NCI-H1092 treated with DMSO at 0.1 percent for 48 hours (cell line): ENCODE measurements at regions not wholly inside any gene's neighbourhood (a gene's known extent, or its start where the extent isn't known, plus 50 kb on each side); places are given as distances from the start of the nearest gene placed in this dataset.
A peak's percentile ranks its signal among the peaks of the same experiment; 100 is the strongest.
"Not testable (repeated sequence)": the region's sequence is repeated elsewhere in the genome, so short reads cannot be mapped to it uniquely, and the experiment has no call there.

Source experiments
- DNase-seq: peaks from one replicate; lab custom pipeline; 2025; lab: John Stamatoyannopoulos, UW

GRCh38 chr10:28391283-28391682 lies 88.4 kb upstream of the MPP7 start:
- no peak for DNase-seq

- DNase-seq = peak; percentile 50
These were observed 91.2 kb upstream of the MPP7 start for GRCh38 chr10:28393956-28394568.

DNA sequence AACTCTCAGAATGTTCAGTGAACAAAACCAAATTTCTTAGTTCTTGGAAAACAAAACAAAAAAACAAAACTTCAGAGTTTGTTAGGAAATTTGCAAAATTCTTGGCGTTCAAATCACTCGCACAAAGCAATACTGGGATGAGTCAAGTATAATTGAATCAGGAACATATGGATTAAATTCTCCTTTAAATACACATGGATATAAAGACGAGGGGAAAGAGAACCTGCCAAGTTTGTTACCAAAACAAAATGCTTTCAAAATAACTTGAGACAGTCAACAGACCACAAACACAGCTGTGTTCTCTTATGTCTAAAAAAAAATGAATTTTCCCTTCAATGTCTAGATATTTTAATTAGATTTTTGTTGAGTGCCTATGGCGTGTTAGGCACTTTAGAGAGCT lies 93.5 kb upstream of the MPP7 start:
- no peak for DNase-seq

- DNase-seq = no peak
These were observed 94.4 kb upstream of the MPP7 start for GRCh38 chr10:28397229-28397628.

DNA sequence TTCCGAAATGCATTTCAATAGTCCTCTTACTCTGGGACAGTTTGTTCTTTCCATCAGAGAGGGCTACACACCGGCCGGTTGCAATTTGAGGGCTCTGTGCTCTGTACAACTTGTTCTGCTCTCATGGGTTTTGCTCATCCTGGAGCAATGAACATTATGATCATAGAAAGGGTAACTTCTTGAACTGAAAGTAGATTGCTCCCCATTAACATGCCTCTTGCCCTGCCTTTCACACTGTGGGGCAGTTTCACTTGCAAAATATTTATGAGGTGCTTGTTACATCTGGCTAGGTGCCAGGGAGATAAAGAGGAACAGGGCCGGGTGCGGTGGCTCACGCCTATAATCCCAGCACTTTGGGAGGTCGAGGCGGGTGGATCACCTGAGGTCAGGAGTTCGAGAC lies 97.3 kb upstream of the MPP7 start:
- DNase-seq = no peak

DNA sequence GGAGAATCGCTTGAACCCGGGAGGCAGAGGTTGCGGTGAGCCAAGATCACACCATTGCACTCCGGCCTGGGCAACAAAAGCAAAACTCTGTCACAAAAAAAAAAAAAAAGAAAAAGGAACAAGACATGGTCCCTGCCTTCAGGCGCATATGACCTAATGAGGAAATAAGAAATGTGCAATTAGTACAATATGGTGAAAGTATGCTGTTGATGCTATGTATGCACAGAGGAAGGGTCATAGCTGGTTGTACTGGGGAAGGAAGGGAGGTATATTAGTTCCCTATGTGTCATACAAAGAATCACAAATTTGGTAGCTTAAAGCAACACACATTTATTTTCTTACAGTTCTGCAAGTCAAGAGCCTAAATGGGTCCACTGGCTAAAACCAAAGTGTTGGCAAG lies 97.8 kb upstream of the MPP7 start:
- DNase-seq = no peak

GRCh38 chr10:28402611-28403073 lies 99.8 kb upstream of the MPP7 start:
- not testable (repeated sequence) for DNase-seq

DNA sequence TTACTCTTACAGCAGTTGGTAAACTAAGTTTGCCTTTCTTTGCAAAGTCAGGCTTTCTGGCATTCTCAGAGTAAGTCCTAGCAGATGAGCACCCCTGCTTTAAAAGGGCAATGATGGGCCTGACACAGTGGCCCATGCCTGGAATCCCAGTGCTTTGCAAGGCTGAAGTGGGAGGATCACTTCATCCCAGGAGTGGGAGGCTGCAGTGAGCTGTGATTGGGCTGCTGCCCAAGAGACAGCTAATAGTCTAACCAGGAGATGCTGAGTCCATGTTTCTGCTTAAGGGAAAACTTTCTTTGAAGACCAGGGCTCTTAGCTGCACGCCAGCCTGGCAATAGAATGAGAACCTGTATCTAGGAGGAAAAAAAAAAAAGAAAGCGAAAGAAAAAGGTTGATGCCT lies 100.2 kb upstream of the MPP7 start:
- DNase-seq = no peak

- DNase-seq = no peak
These were observed 105.4 kb upstream of the MPP7 start for GRCh38 chr10:28408237-28408777.

DNA sequence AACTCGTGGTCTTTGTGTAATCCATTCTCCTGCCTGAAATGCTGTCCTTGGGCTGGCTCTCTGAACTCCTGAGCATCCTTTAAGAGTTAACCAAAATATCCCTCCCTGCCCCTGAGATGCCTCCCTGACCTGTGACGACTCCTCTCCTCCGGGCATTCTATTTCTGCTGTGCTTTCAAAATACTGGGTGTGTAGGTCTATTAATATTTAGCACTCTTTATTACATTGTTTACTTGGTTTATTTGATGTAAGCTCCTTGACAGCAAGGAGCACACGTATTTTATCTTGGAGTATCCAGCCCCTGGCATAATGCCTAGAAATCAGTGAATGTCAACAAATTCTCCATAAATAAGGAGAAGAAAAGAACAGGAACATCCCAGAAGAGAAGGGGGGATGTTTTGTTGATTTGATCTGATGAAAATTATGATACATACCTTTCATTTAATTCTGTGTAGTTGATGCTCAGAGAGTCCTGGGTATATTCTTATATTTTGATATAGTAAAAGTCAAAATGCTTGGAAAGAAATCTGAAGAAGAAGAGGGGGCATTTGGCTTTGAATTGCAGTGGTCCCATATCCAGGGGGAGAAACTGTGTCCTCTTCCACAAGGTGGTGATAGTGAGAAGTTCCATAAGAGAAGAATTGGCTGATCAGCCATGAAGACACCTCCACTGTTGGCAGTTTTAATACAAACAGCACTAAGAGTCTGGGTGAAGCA lies 107.7 kb upstream of the MPP7 start:
- DNase-seq = no peak

- DNase-seq = no peak
These were observed 108.2 kb upstream of the MPP7 start for GRCh38 chr10:28411136-28411460.

GRCh38 chr10:28411648-28412047 lies 108.8 kb upstream of the MPP7 start:
- DNase-seq = no peak

GRCh38 chr10:28418069-28418468 lies 114.8 kb upstream of the WAC start:
- DNase-seq = no peak

DNA sequence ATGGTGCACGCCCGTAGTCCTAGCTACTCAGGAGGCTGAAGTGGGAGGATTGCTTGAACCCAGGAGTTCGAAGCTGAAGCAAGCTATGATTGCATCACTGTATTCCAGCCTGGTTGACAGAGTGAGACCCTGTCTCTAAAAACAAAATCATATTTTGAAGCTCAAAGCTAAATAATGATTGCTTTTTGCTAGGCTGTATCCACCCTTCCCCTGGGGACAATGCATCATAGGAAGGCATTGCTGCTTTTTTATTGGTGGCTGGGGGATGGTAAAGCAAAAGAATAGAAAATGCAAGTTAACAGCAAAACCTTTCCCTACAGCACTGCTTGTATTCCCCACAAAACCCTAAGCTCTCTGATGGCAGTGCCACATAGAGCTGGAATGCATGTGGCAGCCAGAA lies 107.5 kb upstream of the WAC start:
- no peak for DNase-seq

DNA sequence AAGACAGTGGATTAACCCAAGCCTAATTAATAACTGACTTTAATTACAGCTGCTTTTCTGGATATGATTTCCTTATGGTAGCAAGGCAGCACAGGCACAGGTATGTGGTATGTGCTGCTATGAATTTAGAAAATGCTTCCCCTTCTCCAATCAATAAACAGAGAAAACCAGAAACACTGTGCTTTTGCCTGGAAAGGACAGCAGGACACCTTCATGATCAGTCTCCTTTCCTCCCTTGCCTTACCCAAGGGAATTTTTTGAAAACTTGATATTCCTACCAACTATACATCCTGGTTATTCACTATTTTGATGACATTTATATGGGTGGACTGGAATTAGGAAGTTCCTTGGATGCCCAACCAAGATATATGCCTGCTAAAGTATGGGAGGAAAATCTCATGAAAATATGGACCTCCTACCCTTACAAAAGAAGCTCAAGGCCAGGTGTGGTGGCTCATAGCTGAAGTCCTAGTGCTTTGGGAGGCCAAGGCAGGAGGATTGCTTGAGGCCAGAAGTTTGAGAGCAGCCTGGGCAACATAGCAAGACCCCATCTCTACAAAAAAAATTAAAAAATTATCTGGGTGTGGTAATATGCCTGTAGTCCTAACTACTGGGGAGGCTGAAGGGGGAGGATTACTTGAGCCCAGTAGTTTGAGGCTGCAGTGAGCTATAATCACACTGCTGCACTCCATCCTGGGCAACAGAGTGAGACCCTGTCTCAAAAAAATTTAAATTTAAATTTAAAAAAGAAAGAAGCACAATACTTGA lies 106.3 kb upstream of the WAC start:
- DNase-seq = no peak

GRCh38 chr10:28427376-28427775 lies 105.5 kb upstream of the WAC start:
- DNase-seq = no peak

DNA sequence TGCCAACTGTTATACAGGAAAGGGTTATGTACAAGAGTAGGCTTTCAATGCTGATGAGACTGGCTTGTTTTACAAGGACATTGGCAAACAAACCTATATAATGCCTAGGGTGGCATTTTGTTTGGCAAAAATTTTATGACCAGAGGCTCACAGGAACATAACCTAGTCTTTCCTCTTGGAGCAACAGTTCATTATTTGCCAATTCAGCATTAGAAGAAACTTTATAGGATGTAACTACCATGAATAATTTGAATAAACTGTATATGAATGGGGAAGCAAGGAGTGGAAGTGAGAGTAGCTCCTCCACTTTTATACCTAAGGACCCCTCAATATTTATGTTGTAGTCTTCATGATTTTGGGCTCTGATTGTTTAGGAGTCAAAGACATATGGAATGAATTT lies 103.9 kb upstream of the WAC start:
- no peak for DNase-seq

DNA sequence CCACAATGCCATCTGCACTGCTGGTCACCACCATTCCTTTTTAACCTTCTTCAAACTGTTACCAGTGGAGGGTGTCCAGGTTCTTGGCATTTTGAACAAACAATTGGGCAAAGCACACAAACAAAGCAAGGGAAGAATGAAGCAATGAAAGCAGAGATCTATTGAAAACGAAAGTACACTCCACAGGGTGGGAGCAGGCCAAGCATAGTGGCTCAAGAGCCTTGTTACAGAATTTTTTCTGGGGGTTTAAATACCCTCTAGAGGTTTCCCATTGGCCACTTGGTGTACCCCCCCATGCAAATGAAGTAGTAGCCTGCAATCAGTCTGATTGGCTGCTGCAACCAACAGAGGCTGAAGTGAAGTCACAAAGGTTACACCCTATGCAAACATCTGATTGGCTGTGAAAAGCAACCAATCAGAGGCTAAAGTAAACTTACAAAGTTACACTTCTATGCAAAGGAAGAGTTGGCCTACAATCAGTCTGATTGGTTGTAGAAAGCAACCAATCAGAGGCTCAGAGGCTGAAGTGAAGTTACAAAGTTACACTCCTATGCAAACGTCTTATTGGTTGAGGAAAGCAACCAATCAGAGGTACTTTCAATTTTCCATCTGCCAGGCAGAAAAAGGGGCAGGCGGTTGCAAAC lies 103.2 kb upstream of the WAC start:
- DNase-seq = no peak

DNA sequence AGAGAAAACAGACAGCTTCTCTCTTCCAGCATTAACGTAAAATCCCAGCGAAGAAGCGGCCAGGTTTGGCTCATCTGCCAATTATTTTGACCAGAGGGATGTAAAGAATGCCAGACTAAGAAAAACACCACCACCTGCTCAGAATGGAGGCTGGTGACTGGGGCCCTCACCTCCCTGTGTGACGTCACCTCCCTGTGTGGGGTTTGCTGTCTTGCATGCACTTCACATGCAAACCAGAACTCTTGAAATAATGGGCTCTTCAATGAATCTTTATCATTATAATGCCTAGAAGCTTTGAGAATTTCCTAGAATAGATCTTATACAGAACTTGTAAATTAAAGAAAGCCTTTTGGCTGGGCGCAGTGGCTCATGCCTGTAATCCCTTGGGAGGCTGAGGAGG lies 101.8 kb upstream of the WAC start:
- DNase-seq = no peak

GRCh38 chr10:28432210-28432676 lies 100.7 kb upstream of the WAC start:
- DNase-seq = peak; percentile 70

DNA sequence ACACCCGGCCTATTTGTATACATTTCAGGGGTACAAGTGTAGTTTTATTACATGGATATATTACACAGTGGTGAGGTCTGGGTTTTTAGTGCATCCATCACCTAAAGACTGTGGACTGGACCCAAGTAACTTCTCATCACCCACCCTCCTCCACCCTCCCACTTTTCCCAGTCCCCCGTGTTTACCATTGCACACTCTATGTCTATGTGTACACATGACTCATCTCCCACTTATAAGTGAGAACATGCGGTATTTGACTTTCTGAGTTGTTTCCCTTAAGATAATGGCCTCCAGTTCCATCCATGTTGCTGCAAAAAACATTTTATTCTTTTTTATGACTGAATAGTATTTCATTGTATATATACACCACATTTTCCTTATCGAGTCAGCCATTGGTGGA lies 98.9 kb upstream of the WAC start:
- no peak for DNase-seq

DNA sequence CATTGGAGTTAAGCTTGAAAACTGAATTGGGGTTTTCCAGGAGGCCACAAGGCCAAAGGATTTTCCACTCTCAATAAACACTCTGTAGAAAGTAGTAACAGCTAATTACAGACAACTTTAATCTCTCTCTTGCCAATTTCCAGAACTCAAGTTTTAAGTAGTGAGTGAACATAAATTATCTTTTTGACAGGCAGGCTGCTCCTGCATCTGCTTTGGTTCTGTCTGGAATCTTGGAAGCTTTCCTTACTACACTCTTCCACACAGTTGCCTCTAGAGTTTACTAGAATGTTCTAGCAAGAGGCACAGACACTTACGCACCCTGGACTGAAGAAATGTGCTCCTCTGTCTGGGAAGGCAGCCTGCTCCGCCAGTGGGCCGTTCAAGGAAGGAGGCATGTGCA lies 90.5 kb upstream of the WAC start:
- no peak for DNase-seq
